ENCODE measurements at regions not wholly inside any gene's neighbourhood (a gene's known extent, or its start where the extent isn't known, plus 50 kb on each side); places are given as distances from the start of the nearest gene placed in this dataset.
"Not testable (repeated sequence)": the region's sequence is repeated elsewhere in the genome, so short reads cannot be mapped to it uniquely, and the experiment has no call there.

GRCh38 chr10:78215645-78216044 is 182.0 kb downstream of the RPS24 start:
- Histone ChIP-seq H3K4me3 (ENCODE audit: low read depth in 1 of 2, low read length in 2 of 2) (peak overlapping the region in 1 of 2 donors; percentile 12), H3K9me3 (ENCODE audit: low read length) (no peaks in the 10 kb centered on the region), H3K27ac (ENCODE audit: low read depth, low read length) (peak overlapping the region; percentile 72), H3K27me3 (ENCODE audit: control insufficient read depth in 1 of 2, insufficient read depth in 2 of 2, low read length in 2 of 2) (no peaks in the 10 kb centered on the region), H3K4me1 (ENCODE audit: insufficient read depth, low read length) (peaks cover 46% of the 10 kb centered on the region), H3K36me3 (ENCODE audit: insufficient read depth, low read length) (no peaks in the 10 kb centered on the region), H3K9ac (ENCODE audit: low read length) (no peak overlapping the region)

GRCh38 chr10:78217336-78217735 is 183.7 kb downstream of the RPS24 start:
- no peaks in the 10 kb centered on the region for H3K9me3 ChIP-seq (ENCODE audit: low read length)
- no peaks in the 10 kb centered on the region for H3K27me3 ChIP-seq (ENCODE audit: control insufficient read depth in 1 of 2, insufficient read depth in 2 of 2, low read length in 2 of 2)
- no peak overlapping the region for H3K9ac ChIP-seq (ENCODE audit: low read length)
- H3K4me3 ChIP-seq (ENCODE audit: low read depth in 1 of 2, low read length in 2 of 2) = no peak overlapping the region
- no peaks in the 10 kb centered on the region for H3K36me3 ChIP-seq (ENCODE audit: insufficient read depth, low read length)
- H3K4me1 ChIP-seq (ENCODE audit: insufficient read depth, low read length) = peaks cover 36% of the 10 kb centered on the region
- no peak overlapping the region for H3K27ac ChIP-seq (ENCODE audit: low read depth, low read length)

- no peaks in the 10 kb centered on the region for H3K9me3 ChIP-seq (ENCODE audit: low read length)
- H3K27me3 ChIP-seq (ENCODE audit: control insufficient read depth in 1 of 2, insufficient read depth in 2 of 2, low read length in 2 of 2) = no peaks in the 10 kb centered on the region
- no peak overlapping the region for H3K4me3 ChIP-seq (ENCODE audit: low read depth in 1 of 2, low read length in 2 of 2)
- H3K36me3 ChIP-seq (ENCODE audit: insufficient read depth, low read length) = no peaks in the 10 kb centered on the region
- H3K27ac ChIP-seq (ENCODE audit: low read depth, low read length) = no peak overlapping the region
- H3K4me1 ChIP-seq (ENCODE audit: insufficient read depth, low read length) = peaks cover 31% of the 10 kb centered on the region
- H3K9ac ChIP-seq (ENCODE audit: low read length) = no peak overlapping the region
Observed at GRCh38 chr10:78218798-78219490, 185.3 kb downstream of the RPS24 start.

GRCh38 chr10:78219568-78219967 is 185.9 kb downstream of the RPS24 start:
- H3K27ac ChIP-seq (ENCODE audit: low read depth, low read length); H3K27me3 ChIP-seq (ENCODE audit: control insufficient read depth in 1 of 2, insufficient read depth in 2 of 2, low read length in 2 of 2); H3K9me3 ChIP-seq (ENCODE audit: low read length); H3K9ac ChIP-seq (ENCODE audit: low read length); H3K4me3 ChIP-seq (ENCODE audit: low read depth in 1 of 2, low read length in 2 of 2); H3K36me3 ChIP-seq (ENCODE audit: insufficient read depth, low read length): not testable (repeated sequence)
- H3K4me1 ChIP-seq (ENCODE audit: insufficient read depth, low read length) = peaks cover 28% of the 10 kb centered on the region

GRCh38 chr10:78220781-78221180 is 187.1 kb downstream of the RPS24 start:
- no peak overlapping the region for H3K4me3 ChIP-seq (ENCODE audit: low read depth in 1 of 2, low read length in 2 of 2)
- no peak overlapping the region for H3K9ac ChIP-seq (ENCODE audit: low read length)
- no peaks in the 10 kb centered on the region for H3K27me3 ChIP-seq (ENCODE audit: control insufficient read depth in 1 of 2, insufficient read depth in 2 of 2, low read length in 2 of 2)
- H3K36me3 ChIP-seq (ENCODE audit: insufficient read depth, low read length) = no peaks in the 10 kb centered on the region
- no peaks in the 10 kb centered on the region for H3K9me3 ChIP-seq (ENCODE audit: low read length)
- no peak overlapping the region for H3K27ac ChIP-seq (ENCODE audit: low read depth, low read length)
- H3K4me1 ChIP-seq (ENCODE audit: insufficient read depth, low read length) = peaks cover 15% of the 10 kb centered on the region

- peaks cover 6% of the 10 kb centered on the region for H3K4me1 ChIP-seq (ENCODE audit: insufficient read depth, low read length)
- no peak overlapping the region for H3K27ac ChIP-seq (ENCODE audit: low read depth, low read length)
- H3K27me3 ChIP-seq (ENCODE audit: control insufficient read depth in 1 of 2, insufficient read depth in 2 of 2, low read length in 2 of 2) = no peaks in the 10 kb centered on the region
- H3K9me3 ChIP-seq (ENCODE audit: low read length) = no peaks in the 10 kb centered on the region
- no peak overlapping the region for H3K4me3 ChIP-seq (ENCODE audit: low read depth in 1 of 2, low read length in 2 of 2)
- H3K9ac ChIP-seq (ENCODE audit: low read length) = no peak overlapping the region
- no peaks in the 10 kb centered on the region for H3K36me3 ChIP-seq (ENCODE audit: insufficient read depth, low read length)
Observed at GRCh38 chr10:78222096-78222790, 188.6 kb downstream of the RPS24 start.

GRCh38 chr10:78223088-78223487 is 189.4 kb downstream of the RPS24 start:
- no peak overlapping the region for H3K9ac ChIP-seq (ENCODE audit: low read length)
- no peaks in the 10 kb centered on the region for H3K27me3 ChIP-seq (ENCODE audit: control insufficient read depth in 1 of 2, insufficient read depth in 2 of 2, low read length in 2 of 2)
- H3K27ac ChIP-seq (ENCODE audit: low read depth, low read length) = no peak overlapping the region
- H3K4me3 ChIP-seq (ENCODE audit: low read depth in 1 of 2, low read length in 2 of 2) = no peak overlapping the region
- H3K36me3 ChIP-seq (ENCODE audit: insufficient read depth, low read length) = no peaks in the 10 kb centered on the region
- no peaks in the 10 kb centered on the region for H3K9me3 ChIP-seq (ENCODE audit: low read length)
- no peaks in the 10 kb centered on the region for H3K4me1 ChIP-seq (ENCODE audit: insufficient read depth, low read length)

- Histone ChIP-seq H3K9me3 (ENCODE audit: low read length) (no peaks in the 10 kb centered on the region), H3K27me3 (ENCODE audit: control insufficient read depth in 1 of 2, insufficient read depth in 2 of 2, low read length in 2 of 2) (no peaks in the 10 kb centered on the region), H3K4me1 (ENCODE audit: insufficient read depth, low read length) (no peaks in the 10 kb centered on the region), H3K4me3 (ENCODE audit: low read depth in 1 of 2, low read length in 2 of 2) (no peak overlapping the region), H3K36me3 (ENCODE audit: insufficient read depth, low read length) (no peaks in the 10 kb centered on the region), H3K9ac (ENCODE audit: low read length) (no peak overlapping the region), H3K27ac (ENCODE audit: low read depth, low read length) (no peak overlapping the region)
Observed at GRCh38 chr10:78224602-78225001, 190.9 kb downstream of the RPS24 start.

GRCh38 chr10:78225594-78225993 is 191.9 kb downstream of the RPS24 start:
- no peak overlapping the region for H3K27ac ChIP-seq (ENCODE audit: low read depth, low read length)
- no peak overlapping the region for H3K9ac ChIP-seq (ENCODE audit: low read length)
- no peaks in the 10 kb centered on the region for H3K4me1 ChIP-seq (ENCODE audit: insufficient read depth, low read length)
- H3K36me3 ChIP-seq (ENCODE audit: insufficient read depth, low read length) = no peaks in the 10 kb centered on the region
- no peaks in the 10 kb centered on the region for H3K27me3 ChIP-seq (ENCODE audit: control insufficient read depth in 1 of 2, insufficient read depth in 2 of 2, low read length in 2 of 2)
- no peak overlapping the region for H3K4me3 ChIP-seq (ENCODE audit: low read depth in 1 of 2, low read length in 2 of 2)
- no peaks in the 10 kb centered on the region for H3K9me3 ChIP-seq (ENCODE audit: low read length)

GRCh38 chr10:78229489-78229888 is 195.8 kb downstream of the RPS24 start:
- H3K27me3 ChIP-seq (ENCODE audit: control insufficient read depth in 1 of 2, insufficient read depth in 2 of 2, low read length in 2 of 2) = no peaks in the 10 kb centered on the region

GRCh38 chr10:78229950-78230675 is 196.4 kb downstream of the RPS24 start:
- Histone ChIP-seq H3K4me3 (ENCODE audit: low read depth in 1 of 2, low read length in 2 of 2) (no peak overlapping the region), H3K36me3 (ENCODE audit: insufficient read depth, low read length) (no peaks in the 10 kb centered on the region), H3K9ac (ENCODE audit: low read length) (no peak overlapping the region), H3K27ac (ENCODE audit: low read depth, low read length) (no peak overlapping the region), H3K4me1 (ENCODE audit: insufficient read depth, low read length) (peaks cover 7% of the 10 kb centered on the region), H3K27me3 (ENCODE audit: control insufficient read depth in 1 of 2, insufficient read depth in 2 of 2, low read length in 2 of 2) (no peaks in the 10 kb centered on the region), H3K9me3 (ENCODE audit: low read length) (no peaks in the 10 kb centered on the region)

More at GRCh38 chr10:78229489-78229888, 195.8 kb downstream of the RPS24 start:
- Histone ChIP-seq H3K27ac (ENCODE audit: low read depth, low read length) (no peak overlapping the region), H3K9ac (ENCODE audit: low read length) (no peak overlapping the region), H3K36me3 (ENCODE audit: insufficient read depth, low read length) (no peaks in the 10 kb centered on the region), H3K9me3 (ENCODE audit: low read length) (no peaks in the 10 kb centered on the region), H3K4me1 (ENCODE audit: insufficient read depth, low read length) (peaks cover 7% of the 10 kb centered on the region), H3K4me3 (ENCODE audit: low read depth in 1 of 2, low read length in 2 of 2) (no peak overlapping the region)
